ENCODE measurements at regions not wholly inside any gene's neighbourhood (a gene's known extent, or its start where the extent isn't known, plus 50 kb on each side); places are given as distances from the start of the nearest gene placed in this dataset.

DNA sequence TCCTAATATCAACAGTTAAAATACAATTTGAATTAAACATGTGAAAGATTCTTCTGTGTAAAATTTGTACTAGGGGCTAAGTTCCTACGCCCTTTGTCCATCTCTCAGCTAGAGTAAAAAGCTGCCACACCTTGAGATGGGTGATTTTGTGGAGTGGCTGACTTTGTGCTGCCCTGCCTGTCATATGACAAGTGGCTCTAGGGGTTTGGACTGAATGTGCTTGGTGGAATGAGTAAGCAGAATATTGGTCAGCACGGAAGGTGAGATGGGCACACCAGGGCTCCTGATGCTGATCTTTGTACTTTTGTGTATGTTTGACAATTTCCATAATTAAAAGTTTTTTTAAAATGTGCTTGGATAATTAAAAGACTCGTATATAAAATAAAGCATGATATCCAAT is 133.6 kb upstream of the SLC45A1 start:
- TF ChIP-seq, protein P1, sequence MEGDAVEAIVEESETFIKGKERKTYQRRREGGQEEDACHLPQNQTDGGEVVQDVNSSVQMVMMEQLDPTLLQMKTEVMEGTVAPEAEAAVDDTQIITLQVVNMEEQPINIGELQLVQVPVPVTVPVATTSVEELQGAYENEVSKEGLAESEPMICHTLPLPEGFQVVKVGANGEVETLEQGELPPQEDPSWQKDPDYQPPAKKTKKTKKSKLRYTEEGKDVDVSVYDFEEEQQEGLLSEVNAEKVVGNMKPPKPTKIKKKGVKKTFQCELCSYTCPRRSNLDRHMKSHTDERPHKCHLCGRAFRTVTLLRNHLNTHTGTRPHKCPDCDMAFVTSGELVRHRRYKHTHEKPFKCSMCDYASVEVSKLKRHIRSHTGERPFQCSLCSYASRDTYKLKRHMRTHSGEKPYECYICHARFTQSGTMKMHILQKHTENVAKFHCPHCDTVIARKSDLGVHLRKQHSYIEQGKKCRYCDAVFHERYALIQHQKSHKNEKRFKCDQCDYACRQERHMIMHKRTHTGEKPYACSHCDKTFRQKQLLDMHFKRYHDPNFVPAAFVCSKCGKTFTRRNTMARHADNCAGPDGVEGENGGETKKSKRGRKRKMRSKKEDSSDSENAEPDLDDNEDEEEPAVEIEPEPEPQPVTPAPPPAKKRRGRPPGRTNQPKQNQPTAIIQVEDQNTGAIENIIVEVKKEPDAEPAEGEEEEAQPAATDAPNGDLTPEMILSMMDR (IDR thresholded peaks at IDR 0.05; ENCODE audit: low read length), result no peak
- no peak for TF ChIP-seq EZH2 (IDR thresholded peaks at IDR 0.05; ENCODE audit: borderline replicate concordance, low read length)
